Activated CD4-positive, alpha-beta T cell treated with anti-CD3 and anti-CD28 coated beads for 24 hours (primary cell): ENCODE measurements at regions not wholly inside any gene's neighbourhood (a gene's known extent, or its start where the extent isn't known, plus 50 kb on each side); places are given as distances from the start of the nearest gene placed in this dataset.
"Not testable (repeated sequence)": the region's sequence is repeated elsewhere in the genome, so short reads cannot be mapped to it uniquely, and the experiment has no call there.

ENCODE experiments used
- DNase-seq, 2 donors: peaks; one replicate each; pipeline ENCODE4 v3.0.0-alpha.2; 2020; ENCODE audit warnings: low read depth in 2 of 2

- not testable (repeated sequence) for DNase-seq
Measured at GRCh38 chrY:12453318-12453717, 247.7 kb upstream of the USP9Y start.

- DNase-seq = no peak
Measured at GRCh38 chrY:12459965-12460364, 241.1 kb upstream of the USP9Y start.

GRCh38 chrY:12464155-12464554 is 236.9 kb upstream of the USP9Y start:
- DNase-seq = no peak

GRCh38 chrY:12465706-12466105 is 235.3 kb upstream of the USP9Y start:
- DNase-seq = no peak

- DNase-seq = no peak
Measured at GRCh38 chrY:12469081-12469480, 231.9 kb upstream of the USP9Y start.

GRCh38 chrY:12474472-12474871 is 226.6 kb upstream of the USP9Y start:
- no peak for DNase-seq

GRCh38 chrY:12479382-12479781 is 221.6 kb upstream of the USP9Y start:
- DNase-seq = peak in 1 of 2 donors; percentile 13

- DNase-seq = no peak
Measured at GRCh38 chrY:12483394-12483793, 217.6 kb upstream of the USP9Y start.

- no peak for DNase-seq
Measured at GRCh38 chrY:12490558-12491209, 210.3 kb upstream of the USP9Y start.

- DNase-seq = no peak
Measured at GRCh38 chrY:12492218-12492617, 208.8 kb upstream of the USP9Y start.

- no peak for DNase-seq
Measured at GRCh38 chrY:12496007-12496406, 205.0 kb upstream of the USP9Y start.

- DNase-seq = no peak
Measured at GRCh38 chrY:12500096-12500495, 200.9 kb upstream of the USP9Y start.

GRCh38 chrY:12504028-12504427 is 197.0 kb upstream of the USP9Y start:
- not testable (repeated sequence) for DNase-seq

- no peak for DNase-seq
Measured at GRCh38 chrY:12517338-12517737, 183.7 kb upstream of the USP9Y start.

GRCh38 chrY:12525206-12525605 is 175.8 kb upstream of the USP9Y start:
- no peak for DNase-seq

GRCh38 chrY:12526362-12527063 is 174.5 kb upstream of the USP9Y start:
- DNase-seq = no peak

- no peak for DNase-seq
Measured at GRCh38 chrY:12537226-12537854, 163.7 kb upstream of the USP9Y start.

GRCh38 chrY:12546746-12547420 is 154.1 kb upstream of the USP9Y start:
- DNase-seq = no peak

- no peak for DNase-seq
Measured at GRCh38 chrY:12552471-12553283, 148.4 kb upstream of the USP9Y start.

- no peak for DNase-seq
Measured at GRCh38 chrY:12553909-12554308, 147.1 kb upstream of the USP9Y start.

GRCh38 chrY:12555005-12555404 is 146.0 kb upstream of the USP9Y start:
- DNase-seq = no peak

GRCh38 chrY:12559007-12559406 is 142.0 kb upstream of the USP9Y start:
- DNase-seq = no peak
